Activated CD4-positive, alpha-beta memory T cell treated with anti-CD3 and anti-CD28 coated beads for 36 hours (primary cell): ENCODE measurements at regions not wholly inside any gene's neighbourhood (a gene's known extent, or its start where the extent isn't known, plus 50 kb on each side); places are given as distances from the start of the nearest gene placed in this dataset.
A peak's percentile ranks its signal among the peaks of the same experiment; 100 is the strongest.

Source experiments
- CTCF ChIA-PET: fragments of 350-600 bp; sonication (Branson Sonifier 250); formaldehyde crosslinking; loops from one replicate; lab custom pipeline; 2021; ENCODE audit warnings: antibody characterized with exemption, inconsistent platforms; lab: Charles Lee
- POLR2A ChIA-PET: fragments of 350-600 bp; sonication (Branson Sonifier 250); formaldehyde crosslinking; loops from one replicate; lab custom pipeline; 2021; ENCODE audit warnings: antibody characterized with exemption; lab: Charles Lee
- DNase-seq: peaks from one replicate; pipeline ENCODE4 v3.0.0-alpha.2; 2020
- H3K27ac Mint-ChIP-seq: one replicate; pipeline ENCODE4 v1.8.0; 2021; ENCODE audit warnings: mixed read lengths
- H3K27me3 Mint-ChIP-seq: one replicate; pipeline ENCODE4 v1.8.0; 2021; ENCODE audit warnings: mixed read lengths
- H3K36me3 Mint-ChIP-seq: one replicate; pipeline ENCODE4 v1.8.0; 2021; ENCODE audit warnings: mixed read lengths
- H3K4me1 Mint-ChIP-seq: one replicate; pipeline ENCODE4 v1.8.0; 2021; ENCODE audit warnings: low read depth, mixed read lengths
- H3K4me3 Mint-ChIP-seq: one replicate; pipeline ENCODE4 v1.8.0; 2021; ENCODE audit warnings: mild to moderate bottlenecking, mixed read lengths
- H3K9me3 Mint-ChIP-seq: one replicate; pipeline ENCODE4 v1.8.0; 2021; ENCODE audit warnings: mixed read lengths
- intact Hi-C: fragments of 100-400 bp; cut with micrococcal nuclease; formaldehyde crosslinking; loops from one replicate; pipeline ENCODE4 v1.15.1; 2023

DNA sequence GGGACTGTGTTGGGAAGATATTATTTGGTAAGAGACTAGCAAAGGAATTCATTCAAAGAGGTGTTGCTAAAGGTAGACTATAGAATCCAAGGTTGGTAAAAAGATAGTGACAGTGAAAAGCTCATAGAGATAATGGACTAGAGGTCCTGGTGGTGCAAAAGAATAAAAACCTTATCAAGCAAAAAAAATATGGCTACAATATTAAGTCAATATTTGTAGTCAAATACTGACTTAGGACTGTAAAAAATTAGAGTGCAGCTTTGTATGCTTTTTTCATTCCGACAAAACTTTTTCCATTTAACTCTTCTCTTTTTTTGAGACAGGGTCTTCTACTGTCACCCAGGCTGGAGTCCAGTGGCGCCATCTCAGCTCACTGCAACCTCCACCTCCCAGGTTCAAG is 444.0 kb upstream of the AGTR1 start:
- Mint-ChIP-seq H3K9me3 (no peaks in the 10 kb centered on the region), H3K4me1 (no peaks in the 10 kb centered on the region), H3K27me3 (no peaks in the 10 kb centered on the region), H3K36me3 (no peaks in the 10 kb centered on the region), H3K4me3 (no peak overlapping the region), H3K27ac (no peak overlapping the region)
- CTCF ChIA-PET = no interaction called here
- intact Hi-C loops = no loop called here
- DNase-seq = no peak
- POLR2A ChIA-PET = no interaction called here

DNA sequence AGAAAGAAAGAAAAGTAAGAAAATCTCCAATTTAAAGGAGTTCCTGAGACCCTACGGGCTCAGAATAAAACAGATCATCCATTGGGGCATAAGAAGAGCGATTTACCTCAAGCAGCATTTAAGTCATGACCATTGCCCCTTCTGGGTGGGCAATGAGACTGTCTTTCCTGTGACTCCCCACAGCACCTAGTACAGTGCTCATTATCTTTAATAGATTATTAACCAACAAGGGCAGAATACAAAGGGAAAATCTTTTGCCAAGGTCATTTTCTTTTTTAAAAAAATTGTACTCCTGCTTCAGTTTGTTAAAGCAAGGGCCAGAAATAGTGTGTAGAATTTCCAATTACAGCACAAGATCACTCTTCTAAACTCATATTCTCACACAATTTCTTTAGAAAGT is 443.3 kb upstream of the AGTR1 start:
- Mint-ChIP-seq H3K27me3 (no peaks in the 10 kb centered on the region), H3K9me3 (no peaks in the 10 kb centered on the region), H3K4me1 (no peaks in the 10 kb centered on the region), H3K36me3 (no peaks in the 10 kb centered on the region), H3K4me3 (no peak overlapping the region), H3K27ac (no peak overlapping the region)
- ChIA-PET POLR2A (no interaction called here), CTCF (no interaction called here)
- intact Hi-C loops = no loop called here
- no peak for DNase-seq

DNA sequence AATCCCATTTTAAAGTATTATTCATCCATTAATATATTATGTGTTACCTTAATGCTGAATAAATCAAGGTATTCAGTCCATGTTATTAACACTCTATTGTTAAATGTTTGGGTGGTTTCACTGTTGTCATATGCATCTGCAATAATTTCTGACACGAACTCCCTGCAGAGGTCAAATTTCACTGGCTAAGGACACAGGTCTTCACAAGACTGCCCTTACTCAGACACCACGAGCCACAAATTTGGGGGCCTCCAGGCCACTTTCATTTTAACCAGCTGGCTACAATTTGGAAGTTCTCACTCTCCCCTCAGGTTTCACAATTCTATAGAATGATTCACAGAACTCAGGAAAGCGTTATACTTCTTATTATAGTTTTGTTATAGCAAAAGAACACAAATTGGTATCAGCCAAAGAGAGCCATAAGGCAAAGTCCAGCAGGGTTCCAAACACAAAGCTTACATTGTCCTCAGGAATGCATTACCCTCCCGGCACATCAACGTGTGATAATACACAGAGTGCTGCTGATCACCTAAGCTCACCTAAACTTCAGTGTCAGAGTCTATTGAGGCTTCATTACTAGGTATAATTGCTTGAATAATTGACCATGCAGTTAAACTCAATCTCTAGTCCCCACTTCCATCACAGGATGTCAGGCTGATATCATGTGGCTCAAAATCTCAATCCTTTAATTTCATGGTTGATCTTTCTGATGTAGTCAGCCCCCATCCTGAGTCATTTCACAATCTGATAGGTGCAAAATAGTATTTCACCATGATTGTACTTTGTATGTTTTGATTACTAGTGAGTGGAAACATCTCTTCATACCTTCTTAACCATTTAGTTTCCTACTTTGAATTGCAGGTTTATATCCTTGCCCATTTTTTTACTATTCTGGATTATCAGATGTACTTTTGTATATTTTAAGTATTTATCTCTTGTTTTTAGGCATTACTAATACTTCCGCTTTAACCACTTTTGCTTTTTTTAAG is 441.4 kb upstream of the AGTR1 start:
- POLR2A ChIA-PET = no interaction called here
- DNase-seq = no peak

DNA sequence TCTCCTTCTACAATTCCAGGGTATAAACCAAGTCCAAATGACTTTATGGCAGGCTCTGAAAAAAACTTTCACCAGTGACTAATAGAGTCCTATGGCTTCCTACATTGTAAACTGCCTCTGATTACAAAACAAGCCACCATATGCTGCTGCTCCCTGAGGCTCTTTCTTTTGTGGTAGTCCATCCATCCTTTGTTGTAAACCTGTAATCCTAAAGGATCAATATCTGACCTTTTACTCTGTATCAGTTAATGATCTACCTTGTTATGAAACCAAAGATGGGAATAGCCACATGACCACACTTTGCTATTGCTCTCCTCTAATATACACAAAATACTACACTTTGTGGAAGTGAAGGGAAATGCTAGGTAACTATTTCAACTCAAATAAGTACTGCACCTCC is 434.7 kb upstream of the AGTR1 start:
- H3K36me3 Mint-ChIP-seq = no peaks in the 10 kb centered on the region
- POLR2A ChIA-PET = no interaction called here
- no peaks in the 10 kb centered on the region for H3K27me3 Mint-ChIP-seq
- no peak for DNase-seq
- H3K4me1 Mint-ChIP-seq = no peaks in the 10 kb centered on the region
- no peaks in the 10 kb centered on the region for H3K9me3 Mint-ChIP-seq
- no peak overlapping the region for H3K27ac Mint-ChIP-seq
- intact Hi-C loops = no loop called here
- no peak overlapping the region for H3K4me3 Mint-ChIP-seq
- CTCF ChIA-PET = no interaction called here

More for the DNA sequence above, 441.4 kb upstream of the AGTR1 start:
- intact Hi-C loops = no loop called here
- no peak overlapping the region for H3K4me3 Mint-ChIP-seq
- CTCF ChIA-PET = no interaction called here
- H3K9me3 Mint-ChIP-seq = no peaks in the 10 kb centered on the region
- H3K4me1 Mint-ChIP-seq = no peaks in the 10 kb centered on the region
- H3K27me3 Mint-ChIP-seq = no peaks in the 10 kb centered on the region
- no peaks in the 10 kb centered on the region for H3K36me3 Mint-ChIP-seq
- no peak overlapping the region for H3K27ac Mint-ChIP-seq

DNA sequence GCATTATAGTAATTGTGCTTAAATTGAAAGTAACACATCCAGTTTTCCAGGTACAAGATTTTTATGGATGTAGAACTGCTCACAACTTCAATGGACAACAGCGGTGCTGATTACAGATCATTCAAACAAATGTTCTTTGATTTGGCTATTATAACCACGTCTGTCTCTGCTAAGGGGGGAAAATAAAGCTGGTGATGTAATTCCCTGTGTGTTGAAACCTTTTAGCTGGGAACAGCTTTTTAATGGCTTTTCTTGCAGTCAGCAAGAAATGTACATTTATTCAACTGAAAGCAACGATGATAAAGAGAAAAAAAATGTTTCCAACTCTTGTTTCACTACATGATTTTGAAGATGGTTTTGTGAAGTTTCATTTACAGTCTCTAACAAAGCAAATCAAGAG is 431.9 kb upstream of the AGTR1 start:
- DNase-seq = no peak
- Mint-ChIP-seq H3K4me1 (no peaks in the 10 kb centered on the region), H3K27me3 (no peaks in the 10 kb centered on the region), H3K9me3 (no peaks in the 10 kb centered on the region), H3K4me3 (no peak overlapping the region), H3K36me3 (no peaks in the 10 kb centered on the region), H3K27ac (no peak overlapping the region)
- ChIA-PET CTCF (no interaction called here), POLR2A (interaction anchor here (0.6 kb wide), 1 partner anchor 782 kb away, joined by 6 read pairs; no protein-coding TSS in a partner anchor)
- intact Hi-C loops = no loop called here

DNA sequence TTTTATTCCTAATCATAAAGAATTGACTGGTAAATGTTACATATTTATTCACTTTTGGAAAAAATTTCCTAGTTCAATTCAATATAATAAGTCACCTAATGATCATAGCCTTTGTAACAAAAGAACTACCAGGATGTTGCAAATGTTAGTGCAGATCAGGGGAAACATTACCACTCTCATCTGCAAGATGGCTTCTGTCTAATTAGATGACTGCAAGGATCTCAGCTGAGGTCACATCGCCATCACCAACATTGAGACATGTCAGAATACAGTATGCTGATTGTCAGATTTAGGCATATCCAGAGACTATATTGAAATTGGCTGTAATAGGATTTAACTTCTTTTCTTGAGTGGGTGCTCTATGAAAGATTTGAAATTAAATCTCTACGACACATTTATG is 431.4 kb upstream of the AGTR1 start:
- DNase-seq = no peak
- Mint-ChIP-seq H3K27me3 (no peaks in the 10 kb centered on the region), H3K4me1 (no peaks in the 10 kb centered on the region), H3K4me3 (no peak overlapping the region), H3K27ac (no peak overlapping the region), H3K36me3 (no peaks in the 10 kb centered on the region), H3K9me3 (no peaks in the 10 kb centered on the region)
- ChIA-PET POLR2A (interaction anchor here (0.6 kb wide), 1 partner anchor 782 kb away, joined by 6 read pairs; no protein-coding TSS in a partner anchor), CTCF (no interaction called here)
- intact Hi-C loops = no loop called here

DNA sequence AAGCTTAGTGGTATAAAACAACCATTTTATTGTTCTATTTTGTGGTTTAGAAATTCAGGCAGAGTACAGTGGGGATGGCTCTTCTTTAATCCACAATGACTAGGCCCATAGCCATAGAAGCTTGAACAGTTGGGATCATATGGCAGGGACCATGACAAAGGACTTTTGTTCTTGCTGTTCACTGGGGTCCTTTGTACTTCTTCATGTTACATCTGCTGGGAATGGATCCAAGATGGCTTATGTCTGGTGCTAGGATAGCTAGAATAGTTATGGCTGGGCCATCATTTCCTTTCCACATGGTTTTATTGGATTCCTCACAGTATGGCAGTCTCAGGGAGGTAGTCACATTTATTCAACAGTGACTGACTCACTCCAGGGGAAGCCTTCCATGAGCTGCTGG is 427.9 kb upstream of the AGTR1 start:
- H3K27me3 Mint-ChIP-seq = no peaks in the 10 kb centered on the region
- DNase-seq = no peak
- no peaks in the 10 kb centered on the region for H3K4me1 Mint-ChIP-seq
- ChIA-PET CTCF (no interaction called here), POLR2A (no interaction called here)
- intact Hi-C loops = no loop called here
- H3K27ac Mint-ChIP-seq = no peak overlapping the region
- no peaks in the 10 kb centered on the region for H3K9me3 Mint-ChIP-seq
- H3K4me3 Mint-ChIP-seq = no peak overlapping the region
- H3K36me3 Mint-ChIP-seq = no peaks in the 10 kb centered on the region

DNA sequence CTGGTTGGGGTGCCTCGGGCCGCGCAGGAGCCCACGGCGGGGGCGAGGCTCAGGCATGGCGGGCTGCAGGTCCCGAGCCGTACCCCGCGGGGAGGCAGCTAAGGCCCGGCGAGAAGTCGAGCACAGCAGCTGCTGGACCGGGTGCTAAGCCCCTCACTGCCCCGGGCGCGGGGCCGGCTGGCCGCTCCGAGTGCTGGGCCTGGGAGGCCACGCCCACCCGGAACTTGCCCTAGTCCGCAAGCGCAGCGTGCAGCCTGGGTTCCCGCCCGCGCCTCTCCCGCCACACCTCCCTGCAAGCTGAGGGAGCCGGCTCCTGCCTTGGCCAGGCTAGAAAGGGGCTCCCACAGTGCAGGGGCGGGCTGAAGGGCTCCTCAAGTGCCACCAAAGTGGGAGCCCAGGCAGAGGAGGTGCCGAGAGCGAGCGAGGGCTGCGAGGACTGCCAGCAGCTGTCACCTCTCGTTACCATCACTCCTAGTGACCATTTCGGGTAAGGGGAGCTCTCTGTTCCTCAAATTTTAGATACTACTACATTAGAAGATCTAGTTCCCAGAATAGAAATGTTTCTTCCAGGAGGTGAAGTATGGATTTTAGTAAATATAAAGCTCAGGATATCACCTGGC is 417.0 kb upstream of the AGTR1 start:
- DNase-seq = no peak
- H3K9me3 Mint-ChIP-seq = peaks cover 11% of the 10 kb centered on the region
- no peaks in the 10 kb centered on the region for H3K36me3 Mint-ChIP-seq
- CTCF ChIA-PET = no interaction called here
- no peaks in the 10 kb centered on the region for H3K4me1 Mint-ChIP-seq
- H3K4me3 Mint-ChIP-seq = no peak overlapping the region
- no peaks in the 10 kb centered on the region for H3K27me3 Mint-ChIP-seq
- intact Hi-C loops = no loop called here
- H3K27ac Mint-ChIP-seq = no peak overlapping the region
- POLR2A ChIA-PET = no interaction called here

DNA sequence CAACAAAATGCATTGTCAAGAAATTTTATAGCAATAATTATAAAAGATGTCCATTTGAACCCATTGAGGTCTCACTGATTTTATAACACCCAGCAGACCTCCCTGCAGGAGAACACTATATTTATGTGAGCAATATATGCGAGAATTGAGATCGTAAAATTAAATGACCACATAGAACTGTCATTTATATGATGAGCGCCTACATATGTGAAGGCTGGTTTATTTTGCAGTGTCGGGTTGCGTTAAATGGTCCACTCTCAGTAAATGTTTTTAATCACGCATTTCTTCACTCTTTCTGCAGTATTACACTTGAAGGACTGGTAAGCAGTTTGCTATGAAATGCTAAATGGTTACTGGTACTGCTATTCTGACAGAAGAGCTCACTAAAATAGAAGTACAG is 408.5 kb upstream of the AGTR1 start:
- CTCF ChIA-PET = no interaction called here

DNA sequence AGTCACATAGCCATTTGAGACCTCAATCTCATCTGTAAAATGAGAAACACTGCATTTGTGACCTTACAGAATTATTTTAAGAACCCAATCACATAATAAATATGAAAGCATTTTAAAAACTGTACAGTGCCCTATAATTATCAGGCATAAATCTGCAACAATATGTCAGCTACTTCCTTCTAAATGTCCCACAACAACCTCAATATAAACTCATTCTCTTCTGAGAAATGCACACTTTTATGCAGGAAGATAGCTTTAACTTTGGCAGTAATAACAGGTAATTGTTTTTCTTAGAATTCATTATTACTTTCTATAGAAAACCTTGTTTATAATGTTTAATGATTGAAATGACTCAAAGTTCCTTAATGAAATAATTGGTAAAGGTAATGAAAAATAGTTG is 400.7 kb upstream of the AGTR1 start:
- no peak for DNase-seq
- ChIA-PET POLR2A (no interaction called here), CTCF (no interaction called here)
- Mint-ChIP-seq H3K9me3 (peaks cover 4% of the 10 kb centered on the region), H3K27me3 (no peaks in the 10 kb centered on the region), H3K4me1 (peaks cover 6% of the 10 kb centered on the region), H3K27ac (no peak overlapping the region), H3K36me3 (no peaks in the 10 kb centered on the region), H3K4me3 (no peak overlapping the region)
- intact Hi-C loops = no loop called here

More for the DNA sequence above, 408.5 kb upstream of the AGTR1 start:
- Mint-ChIP-seq H3K36me3 (no peaks in the 10 kb centered on the region), H3K9me3 (peaks cover 4% of the 10 kb centered on the region), H3K4me1 (no peaks in the 10 kb centered on the region), H3K27ac (no peak overlapping the region), H3K27me3 (no peaks in the 10 kb centered on the region), H3K4me3 (no peak overlapping the region)
- intact Hi-C loops = no loop called here
- no peak for DNase-seq
- POLR2A ChIA-PET = no interaction called here

DNA sequence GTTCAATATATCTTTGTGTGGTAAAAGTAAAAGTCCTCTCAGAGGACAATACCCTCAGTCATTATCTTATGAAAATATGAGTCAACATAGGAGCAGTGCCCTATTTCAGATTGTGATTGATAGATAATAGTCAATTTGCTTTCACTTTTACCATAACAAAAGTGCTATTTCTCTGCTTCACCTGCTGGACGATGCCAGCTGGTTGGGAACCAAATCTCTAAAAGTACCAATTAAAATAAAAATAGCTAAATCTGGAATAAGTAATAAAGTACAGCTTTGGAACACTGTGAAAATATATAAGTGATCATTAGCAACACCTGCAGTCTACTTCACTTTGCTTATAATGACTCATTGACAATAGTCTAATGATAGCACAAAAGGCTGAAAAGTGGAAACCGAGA is 390.3 kb upstream of the AGTR1 start:
- no peaks in the 10 kb centered on the region for H3K4me1 Mint-ChIP-seq
- intact Hi-C loops = loop anchor here (5.0 kb wide), 1 partner anchor 635 kb away; no protein-coding TSS in a partner anchor
- CTCF ChIA-PET = no interaction called here

DNA sequence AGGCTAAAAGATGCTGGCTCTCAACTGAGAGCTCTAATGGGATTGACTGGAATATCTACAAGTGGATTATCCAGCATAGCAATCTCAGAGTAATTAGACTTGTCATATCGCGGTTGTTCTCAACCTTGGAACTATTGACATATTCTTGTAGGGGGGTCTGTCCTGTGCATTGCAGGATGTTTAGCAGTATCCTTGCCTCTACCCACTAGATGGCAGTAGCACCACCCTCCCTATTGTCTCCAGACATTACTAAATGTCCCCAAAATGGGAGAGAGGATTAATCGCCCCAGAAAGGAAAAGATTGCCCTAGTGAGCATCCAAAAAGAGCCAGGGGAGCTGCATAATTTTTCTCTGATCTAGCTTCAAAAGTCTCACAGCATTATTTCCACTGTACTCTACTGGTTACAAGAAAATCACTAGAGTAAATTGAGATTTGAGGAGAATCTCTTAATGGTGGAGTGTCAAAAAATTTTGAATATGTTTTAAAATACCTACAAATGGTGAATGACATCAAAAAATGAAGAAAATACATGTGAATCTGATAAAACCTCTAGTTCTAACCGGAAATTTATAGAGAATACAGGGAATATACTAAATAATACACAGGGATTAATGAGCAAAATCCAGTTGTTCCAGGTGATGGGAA is 388.2 kb upstream of the AGTR1 start:
- Mint-ChIP-seq H3K27ac (no peak overlapping the region), H3K4me3 (no peak overlapping the region), H3K4me1 (no peaks in the 10 kb centered on the region), H3K36me3 (no peaks in the 10 kb centered on the region), H3K27me3 (no peaks in the 10 kb centered on the region), H3K9me3 (no peaks in the 10 kb centered on the region)
- intact Hi-C loops = loop anchor here (5.0 kb wide), 1 partner anchor 633 kb away; no protein-coding TSS in a partner anchor
- peak; percentile 10 for DNase-seq
- ChIA-PET POLR2A (no interaction called here), CTCF (no interaction called here)

More for the DNA sequence above, 390.3 kb upstream of the AGTR1 start:
- Mint-ChIP-seq H3K27ac (no peak overlapping the region), H3K9me3 (no peaks in the 10 kb centered on the region), H3K4me3 (no peak overlapping the region), H3K27me3 (no peaks in the 10 kb centered on the region), H3K36me3 (no peaks in the 10 kb centered on the region)
- POLR2A ChIA-PET = no interaction called here
- no peak for DNase-seq
